ACHN (cell line): ENCODE measurements at regions not wholly inside any gene's neighbourhood (a gene's known extent, or its start where the extent isn't known, plus 50 kb on each side); places are given as distances from the start of the nearest gene placed in this dataset.

Experiments
- DNase-seq: peaks from one replicate; pipeline ENCODE4 v3.0.0-alpha.2; 2015
- in situ Hi-C: cut with HindIII; loops from 2 replicates; pipeline ENCODE4 v1.10.0; 2017; ENCODE audit warnings: low sequenced_read_pairs, low pct_ligation_motif_present, low pct_unique_long_range_greater_than_20kb

DNA sequence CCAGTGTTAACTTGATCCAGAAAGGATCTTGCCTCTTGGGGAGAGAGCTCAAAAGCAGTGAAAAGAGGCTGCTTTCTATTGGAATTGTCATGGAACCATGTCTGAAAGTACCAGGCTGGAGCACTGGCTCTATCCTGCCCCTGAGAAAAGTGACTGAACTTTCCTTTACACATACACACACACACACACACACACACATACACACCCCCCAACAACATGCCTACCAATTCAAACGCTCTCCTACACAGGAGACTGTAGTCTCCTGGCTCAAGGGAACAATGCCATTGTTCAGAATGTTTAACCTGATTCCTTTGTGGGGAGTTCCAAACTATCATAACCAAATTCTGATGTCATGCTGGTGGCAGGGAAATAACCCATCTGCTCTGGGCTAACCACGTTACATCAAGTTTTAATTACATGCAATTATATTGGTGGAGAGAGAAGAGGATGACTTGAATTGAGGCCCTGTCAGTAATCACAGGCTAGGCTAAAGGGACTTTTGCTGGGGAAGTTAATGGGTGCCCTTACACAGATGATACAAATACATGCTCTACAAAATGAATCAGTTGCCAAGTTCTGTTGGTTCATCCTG lies 52.3 kb upstream of the DUSP10 start:
- no peak for DNase-seq
- in situ Hi-C loops, result no loop called here

DNA sequence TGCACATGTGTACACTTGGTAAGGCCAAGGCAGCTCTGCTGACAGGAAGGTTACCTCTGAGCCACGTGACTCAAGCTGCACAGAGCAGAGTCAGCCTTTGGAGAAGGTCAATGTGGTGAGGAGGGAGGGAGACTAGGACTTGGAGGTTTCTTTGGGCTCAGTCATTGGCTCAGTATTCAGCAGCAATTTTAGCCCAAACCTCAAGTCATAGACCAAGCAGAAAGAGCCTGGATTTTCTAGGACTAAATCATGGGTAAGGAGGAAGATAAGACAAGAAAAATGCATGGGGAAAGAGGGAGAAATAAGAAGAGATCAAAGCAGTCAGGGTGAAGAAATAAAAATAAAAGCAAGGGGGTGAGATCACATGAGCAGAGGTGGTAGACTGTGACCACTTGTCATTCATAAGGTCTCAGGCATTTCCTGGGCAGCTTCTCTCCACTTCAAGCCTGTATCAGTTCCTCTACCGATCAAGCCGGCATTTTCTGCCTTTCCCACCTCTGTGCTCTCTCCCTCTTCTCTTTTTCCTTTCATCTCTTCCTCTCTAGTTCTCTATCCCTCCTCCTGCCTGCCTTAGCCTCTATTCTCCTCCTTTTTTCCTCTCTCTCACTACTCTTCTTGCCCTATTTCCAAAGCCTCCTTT lies 51.7 kb upstream of the DUSP10 start:
- DNase-seq, result no peak
- in situ Hi-C loops, result no loop called here

DNA sequence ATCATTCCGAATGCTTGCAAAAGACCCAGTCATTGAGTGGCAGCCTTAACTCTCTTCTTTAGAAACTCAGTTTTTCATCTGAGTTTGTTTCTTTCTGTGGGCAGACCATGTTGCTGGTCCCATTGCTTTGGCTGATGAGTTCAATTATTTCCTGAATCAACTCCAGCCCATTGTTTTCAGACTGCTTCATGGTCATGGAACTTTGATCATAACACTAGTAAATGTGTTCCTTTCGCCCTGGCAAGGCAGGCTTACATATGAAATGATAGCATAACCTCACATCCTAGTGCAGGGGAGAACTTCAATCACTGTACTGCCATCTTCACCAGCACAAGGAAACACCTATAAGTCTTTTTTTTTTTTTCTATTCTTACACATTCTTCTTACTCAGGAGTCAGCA lies 50.0 kb upstream of the DUSP10 start:
- in situ Hi-C loops, result no loop called here
- no peak for DNase-seq
